ENCODE measurements at regions not wholly inside any gene's neighbourhood (a gene's known extent, or its start where the extent isn't known, plus 50 kb on each side); places are given as distances from the start of the nearest gene placed in this dataset.

GRCh38 chr1:168980180-168980579 is 126.3 kb upstream of the ATP1B1 start:
- H2AFZ ChIP-seq (ENCODE audit: insufficient read depth, low read length, poor library complexity), result no peak overlapping the region
- H3K4me2 ChIP-seq (ENCODE audit: low read length), result no peak overlapping the region
- DNase-seq, result no peak
- no peak overlapping the region for H2BK5ac ChIP-seq (ENCODE audit: low read depth, low read length, poor library complexity)
- H2AK5ac ChIP-seq (ENCODE audit: low read length), result no peak overlapping the region
- no peak overlapping the region for H3K4me3 ChIP-seq (ENCODE audit: low read depth, low read length)
- H3K14ac ChIP-seq (ENCODE audit: low read length), result no peak overlapping the region
- no peak overlapping the region for H4K8ac ChIP-seq (ENCODE audit: low read depth, low read length)
- H4K12ac ChIP-seq (ENCODE audit: low read depth, low read length), result no peak overlapping the region
- no peaks in the 10 kb centered on the region for H3K27me3 ChIP-seq (ENCODE audit: insufficient read depth, low read length)
- H3K36me3 ChIP-seq (ENCODE audit: control insufficient read depth in 1 of 2, insufficient read depth in 2 of 2, low read length in 2 of 2), result no peaks in the 10 kb centered on the region
- H3K4me1 ChIP-seq (ENCODE audit: control insufficient read depth in 1 of 2, insufficient read depth in 2 of 2, low read length in 2 of 2), result peaks cover 0 to 3% of the 10 kb centered on the region in 2 experiments
- H3K79me2 ChIP-seq (ENCODE audit: control insufficient read depth, insufficient read depth, low read length, poor library complexity), result no peaks in the 10 kb centered on the region
- no peak overlapping the region for H2BK12ac ChIP-seq (ENCODE audit: low read length)
- H3K4ac ChIP-seq (ENCODE audit: low read depth, low read length), result no peak overlapping the region
- no peaks in the 10 kb centered on the region for H3K79me1 ChIP-seq (ENCODE audit: low read length)
- no peak overlapping the region for H2BK120ac ChIP-seq (ENCODE audit: insufficient read depth, low read length, poor library complexity)
- H3K27ac ChIP-seq (ENCODE audit: low read depth, low read length), result no peak overlapping the region
- no peak overlapping the region for H4K91ac ChIP-seq (ENCODE audit: low read depth, low read length)
- H3K9me3 ChIP-seq (ENCODE audit: insufficient read depth, low read depth, low read length), result no peaks in the 10 kb centered on the region
- no peak overlapping the region for H3K18ac ChIP-seq (ENCODE audit: low read length)
- no peak overlapping the region for H3K9ac ChIP-seq (ENCODE audit: low read length)
- H3K23ac ChIP-seq (ENCODE audit: low read length), result no peak overlapping the region

GRCh38 chr1:168980656-168981055 is 125.8 kb upstream of the ATP1B1 start:
- Histone ChIP-seq H3K4me3 (ENCODE audit: low read depth, low read length) (no peak overlapping the region), H2BK5ac (ENCODE audit: low read depth, low read length, poor library complexity) (no peak overlapping the region), H2BK120ac (ENCODE audit: insufficient read depth, low read length, poor library complexity) (no peak overlapping the region), H2BK12ac (ENCODE audit: low read length) (no peak overlapping the region), H2AK5ac (ENCODE audit: low read length) (no peak overlapping the region), H3K23ac (ENCODE audit: low read length) (no peak overlapping the region), H4K8ac (ENCODE audit: low read depth, low read length) (no peak overlapping the region), H2AFZ (ENCODE audit: insufficient read depth, low read length, poor library complexity) (no peak overlapping the region), H3K14ac (ENCODE audit: low read length) (no peak overlapping the region), H3K27ac (ENCODE audit: low read depth, low read length) (no peak overlapping the region), H3K79me2 (ENCODE audit: control insufficient read depth, insufficient read depth, low read length, poor library complexity) (no peaks in the 10 kb centered on the region), H4K12ac (ENCODE audit: low read depth, low read length) (no peak overlapping the region), H3K4ac (ENCODE audit: low read depth, low read length) (no peak overlapping the region), H3K4me1 (ENCODE audit: control insufficient read depth in 1 of 2, insufficient read depth in 2 of 2, low read length in 2 of 2) (peaks cover 0 to 3% of the 10 kb centered on the region in 2 experiments), H3K27me3 (ENCODE audit: insufficient read depth, low read length) (no peaks in the 10 kb centered on the region), H3K9me3 (ENCODE audit: insufficient read depth, low read depth, low read length) (no peaks in the 10 kb centered on the region), H3K18ac (ENCODE audit: low read length) (no peak overlapping the region), H4K91ac (ENCODE audit: low read depth, low read length) (no peak overlapping the region), H3K4me2 (ENCODE audit: low read length) (no peak overlapping the region), H3K79me1 (ENCODE audit: low read length) (no peaks in the 10 kb centered on the region), H3K36me3 (ENCODE audit: control insufficient read depth in 1 of 2, insufficient read depth in 2 of 2, low read length in 2 of 2) (no peaks in the 10 kb centered on the region), H3K9ac (ENCODE audit: low read length) (no peak overlapping the region)
- no peak for DNase-seq

GRCh38 chr1:168982778-168983177 is 123.7 kb upstream of the ATP1B1 start:
- Histone ChIP-seq H2BK12ac (ENCODE audit: low read length) (no peak overlapping the region), H4K91ac (ENCODE audit: low read depth, low read length) (no peak overlapping the region), H2AFZ (ENCODE audit: insufficient read depth, low read length, poor library complexity) (no peak overlapping the region), H3K4me1 (ENCODE audit: control insufficient read depth in 1 of 2, insufficient read depth in 2 of 2, low read length in 2 of 2) (no peaks in the 10 kb centered on the region), H3K4me2 (ENCODE audit: low read length) (no peak overlapping the region), H3K4ac (ENCODE audit: low read depth, low read length) (no peak overlapping the region), H2BK120ac (ENCODE audit: insufficient read depth, low read length, poor library complexity) (no peak overlapping the region), H4K8ac (ENCODE audit: low read depth, low read length) (no peak overlapping the region), H3K23ac (ENCODE audit: low read length) (no peak overlapping the region), H4K12ac (ENCODE audit: low read depth, low read length) (no peak overlapping the region), H3K36me3 (ENCODE audit: control insufficient read depth in 1 of 2, insufficient read depth in 2 of 2, low read length in 2 of 2) (no peaks in the 10 kb centered on the region), H3K9me3 (ENCODE audit: insufficient read depth, low read depth, low read length) (no peaks in the 10 kb centered on the region), H3K27ac (ENCODE audit: low read depth, low read length) (no peak overlapping the region), H2AK5ac (ENCODE audit: low read length) (no peak overlapping the region), H3K4me3 (ENCODE audit: low read depth, low read length) (no peak overlapping the region), H3K18ac (ENCODE audit: low read length) (no peak overlapping the region), H3K27me3 (ENCODE audit: insufficient read depth, low read length) (no peaks in the 10 kb centered on the region), H3K9ac (ENCODE audit: low read length) (no peak overlapping the region), H3K14ac (ENCODE audit: low read length) (no peak overlapping the region), H3K79me2 (ENCODE audit: control insufficient read depth, insufficient read depth, low read length, poor library complexity) (no peaks in the 10 kb centered on the region), H3K79me1 (ENCODE audit: low read length) (no peaks in the 10 kb centered on the region), H2BK5ac (ENCODE audit: low read depth, low read length, poor library complexity) (no peak overlapping the region)
- no peak for DNase-seq
- no CpG with 5 or more reads among the region's 4 CpGs for WGBS (ENCODE audit: extremely low coverage, insufficient coverage, insufficient read length)

- no peak overlapping the region for H3K4me3 ChIP-seq (ENCODE audit: low read depth, low read length)
Measured at GRCh38 chr1:168987330-168987729, 119.2 kb upstream of the ATP1B1 start.

More at GRCh38 chr1:168987330-168987729, 119.2 kb upstream of the ATP1B1 start:
- Histone ChIP-seq H3K18ac (ENCODE audit: low read length) (no peak overlapping the region), H3K9me3 (ENCODE audit: insufficient read depth, low read depth, low read length) (peaks cover 2% of the 10 kb centered on the region), H4K91ac (ENCODE audit: low read depth, low read length) (no peak overlapping the region), H2BK12ac (ENCODE audit: low read length) (no peak overlapping the region), H4K8ac (ENCODE audit: low read depth, low read length) (no peak overlapping the region), H2BK5ac (ENCODE audit: low read depth, low read length, poor library complexity) (no peak overlapping the region), H2AK5ac (ENCODE audit: low read length) (no peak overlapping the region), H3K9ac (ENCODE audit: low read length) (no peak overlapping the region), H3K4me2 (ENCODE audit: low read length) (no peak overlapping the region), H3K4me1 (ENCODE audit: control insufficient read depth in 1 of 2, insufficient read depth in 2 of 2, low read length in 2 of 2) (peaks cover 0 to 2% of the 10 kb centered on the region in 2 experiments), H3K36me3 (ENCODE audit: control insufficient read depth in 1 of 2, insufficient read depth in 2 of 2, low read length in 2 of 2) (no peaks in the 10 kb centered on the region), H3K4ac (ENCODE audit: low read depth, low read length) (no peak overlapping the region), H3K27ac (ENCODE audit: low read depth, low read length) (no peak overlapping the region), H4K12ac (ENCODE audit: low read depth, low read length) (no peak overlapping the region), H3K79me2 (ENCODE audit: control insufficient read depth, insufficient read depth, low read length, poor library complexity) (no peaks in the 10 kb centered on the region), H3K14ac (ENCODE audit: low read length) (no peak overlapping the region), H3K23ac (ENCODE audit: low read length) (no peak overlapping the region), H2BK120ac (ENCODE audit: insufficient read depth, low read length, poor library complexity) (no peak overlapping the region), H3K27me3 (ENCODE audit: insufficient read depth, low read length) (no peaks in the 10 kb centered on the region), H2AFZ (ENCODE audit: insufficient read depth, low read length, poor library complexity) (no peak overlapping the region), H3K79me1 (ENCODE audit: low read length) (no peaks in the 10 kb centered on the region)
- DNase-seq, result no peak
- no CpG with 5 or more reads among the region's 4 CpGs for WGBS (ENCODE audit: extremely low coverage, insufficient coverage, insufficient read length)
